Neural cell (in vitro differentiated cells): ENCODE measurements at regions not wholly inside any gene's neighbourhood (a gene's known extent, or its start where the extent isn't known, plus 50 kb on each side); places are given as distances from the start of the nearest gene placed in this dataset.

Experiments
- EP300 ChIP-seq: fragments of 450-650 bp; conservative IDR thresholded peaks from 2 replicates; pipeline ENCODE4 v1.6.1; 2014; ENCODE audit warnings: antibody characterized with exemption, mild to moderate bottlenecking, moderate library complexity; ENCODE audit not compliant: poor library complexity, severe bottlenecking
- EZH2 ChIP-seq: fragments of 200-600, 300-800 bp; shearing (Covaris generic), sonication (generic); IDR thresholded peaks from 2 replicates; pipeline ENCODE4 v1.6.1; 2014; ENCODE audit warnings: antibody characterized with exemption, low read length, borderline replicate concordance, mild to moderate bottlenecking; ENCODE audit not compliant: insufficient read depth, poor library complexity, severe bottlenecking
- POLR2AphosphoS5 ChIP-seq: IDR thresholded peaks from 2 replicates; pipeline ENCODE4 v1.6.1; 2012
- SMC3 ChIP-seq: fragments of 450-650 bp; conservative IDR thresholded peaks from 2 replicates; pipeline ENCODE4 v1.6.1; 2014; ENCODE audit warnings: antibody characterized with exemption, mild to moderate bottlenecking, moderate library complexity; ENCODE audit not compliant: poor library complexity
- TAF1 ChIP-seq: IDR thresholded peaks from 2 replicates; pipeline ENCODE4 v1.6.1; 2012; ENCODE audit warnings: low read depth
- TF ChIP-seq, protein P1 (sequence below): IDR thresholded peaks from 2 replicates; pipeline ENCODE4 v1.6.1; 2012; ENCODE audit warnings: borderline replicate concordance
- TF ChIP-seq, protein P2 (sequence below): fragments of 450-650 bp; IDR thresholded peaks from 2 replicates; pipeline ENCODE4 v1.5.1; 2014; ENCODE audit warnings: antibody characterized with exemption, mild to moderate bottlenecking, moderate library complexity; ENCODE audit not compliant: poor library complexity, severe bottlenecking

DNA sequence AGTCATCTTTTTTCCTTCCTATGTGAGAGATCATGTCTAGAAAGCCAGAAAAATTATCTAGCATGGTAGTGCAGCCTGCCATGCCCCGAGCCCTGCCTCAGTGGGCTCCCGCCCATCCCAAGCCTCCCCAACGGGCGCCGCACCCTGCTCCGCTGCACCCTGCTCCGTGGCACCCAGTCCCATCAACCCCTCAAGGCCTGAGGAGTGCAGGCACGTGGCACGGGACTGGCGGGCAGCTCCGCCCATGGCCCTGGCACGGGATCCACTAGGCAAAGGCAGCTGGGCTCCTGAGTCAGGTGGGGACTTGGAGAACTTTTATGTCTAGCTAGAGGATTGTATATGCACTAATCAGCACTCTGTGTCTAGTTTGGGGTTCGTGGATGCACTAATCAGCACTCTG is 83.4 kb upstream of the COL3A1 start:
- no peak for TF ChIP-seq EP300
- TF ChIP-seq, protein P1, sequence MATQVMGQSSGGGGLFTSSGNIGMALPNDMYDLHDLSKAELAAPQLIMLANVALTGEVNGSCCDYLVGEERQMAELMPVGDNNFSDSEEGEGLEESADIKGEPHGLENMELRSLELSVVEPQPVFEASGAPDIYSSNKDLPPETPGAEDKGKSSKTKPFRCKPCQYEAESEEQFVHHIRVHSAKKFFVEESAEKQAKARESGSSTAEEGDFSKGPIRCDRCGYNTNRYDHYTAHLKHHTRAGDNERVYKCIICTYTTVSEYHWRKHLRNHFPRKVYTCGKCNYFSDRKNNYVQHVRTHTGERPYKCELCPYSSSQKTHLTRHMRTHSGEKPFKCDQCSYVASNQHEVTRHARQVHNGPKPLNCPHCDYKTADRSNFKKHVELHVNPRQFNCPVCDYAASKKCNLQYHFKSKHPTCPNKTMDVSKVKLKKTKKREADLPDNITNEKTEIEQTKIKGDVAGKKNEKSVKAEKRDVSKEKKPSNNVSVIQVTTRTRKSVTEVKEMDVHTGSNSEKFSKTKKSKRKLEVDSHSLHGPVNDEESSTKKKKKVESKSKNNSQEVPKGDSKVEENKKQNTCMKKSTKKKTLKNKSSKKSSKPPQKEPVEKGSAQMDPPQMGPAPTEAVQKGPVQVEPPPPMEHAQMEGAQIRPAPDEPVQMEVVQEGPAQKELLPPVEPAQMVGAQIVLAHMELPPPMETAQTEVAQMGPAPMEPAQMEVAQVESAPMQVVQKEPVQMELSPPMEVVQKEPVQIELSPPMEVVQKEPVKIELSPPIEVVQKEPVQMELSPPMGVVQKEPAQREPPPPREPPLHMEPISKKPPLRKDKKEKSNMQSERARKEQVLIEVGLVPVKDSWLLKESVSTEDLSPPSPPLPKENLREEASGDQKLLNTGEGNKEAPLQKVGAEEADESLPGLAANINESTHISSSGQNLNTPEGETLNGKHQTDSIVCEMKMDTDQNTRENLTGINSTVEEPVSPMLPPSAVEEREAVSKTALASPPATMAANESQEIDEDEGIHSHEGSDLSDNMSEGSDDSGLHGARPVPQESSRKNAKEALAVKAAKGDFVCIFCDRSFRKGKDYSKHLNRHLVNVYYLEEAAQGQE, result no peak
- TF ChIP-seq POLR2AphosphoS5, result no peak
- TF ChIP-seq, protein P2, sequence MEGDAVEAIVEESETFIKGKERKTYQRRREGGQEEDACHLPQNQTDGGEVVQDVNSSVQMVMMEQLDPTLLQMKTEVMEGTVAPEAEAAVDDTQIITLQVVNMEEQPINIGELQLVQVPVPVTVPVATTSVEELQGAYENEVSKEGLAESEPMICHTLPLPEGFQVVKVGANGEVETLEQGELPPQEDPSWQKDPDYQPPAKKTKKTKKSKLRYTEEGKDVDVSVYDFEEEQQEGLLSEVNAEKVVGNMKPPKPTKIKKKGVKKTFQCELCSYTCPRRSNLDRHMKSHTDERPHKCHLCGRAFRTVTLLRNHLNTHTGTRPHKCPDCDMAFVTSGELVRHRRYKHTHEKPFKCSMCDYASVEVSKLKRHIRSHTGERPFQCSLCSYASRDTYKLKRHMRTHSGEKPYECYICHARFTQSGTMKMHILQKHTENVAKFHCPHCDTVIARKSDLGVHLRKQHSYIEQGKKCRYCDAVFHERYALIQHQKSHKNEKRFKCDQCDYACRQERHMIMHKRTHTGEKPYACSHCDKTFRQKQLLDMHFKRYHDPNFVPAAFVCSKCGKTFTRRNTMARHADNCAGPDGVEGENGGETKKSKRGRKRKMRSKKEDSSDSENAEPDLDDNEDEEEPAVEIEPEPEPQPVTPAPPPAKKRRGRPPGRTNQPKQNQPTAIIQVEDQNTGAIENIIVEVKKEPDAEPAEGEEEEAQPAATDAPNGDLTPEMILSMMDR, result no peak
- no peak for TF ChIP-seq SMC3
- TF ChIP-seq EZH2, result no peak
- no peak for TF ChIP-seq TAF1
